C4-2B (cell line): ENCODE measurements at regions not wholly inside any gene's neighbourhood (a gene's known extent, or its start where the extent isn't known, plus 50 kb on each side); places are given as distances from the start of the nearest gene placed in this dataset.

ENCODE experiments used
- ZFX ChIP-seq: fragments of 450-650 bp; IDR thresholded peaks from 2 replicates; pipeline ENCODE4 v1.6.1; 2017
- TF ChIP-seq, protein P1 (sequence below): fragments of 450-650 bp; conservative IDR thresholded peaks from 2 replicates; pipeline ENCODE4 v1.5.1; 2017; ENCODE audit warnings: mild to moderate bottlenecking

DNA sequence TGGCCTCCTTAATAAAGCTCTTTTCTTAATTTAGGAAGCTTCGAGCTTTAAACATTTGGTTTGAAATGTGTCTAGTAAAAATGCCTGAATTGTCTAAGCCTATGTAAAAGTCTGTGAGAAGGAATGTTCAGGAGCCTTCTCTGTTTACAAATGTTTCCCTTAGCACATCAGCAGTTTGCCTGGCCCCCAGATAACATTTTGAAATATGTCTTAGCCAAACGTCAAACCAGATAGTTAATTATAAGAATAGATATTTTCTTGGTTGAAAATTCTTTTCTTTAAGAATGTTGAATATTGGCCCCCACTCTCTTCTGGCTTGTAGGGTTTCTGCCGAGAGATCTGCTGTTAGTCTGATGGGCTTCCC lies 498.6 kb downstream of the CCDC85A start:
- TF ChIP-seq, protein P1, sequence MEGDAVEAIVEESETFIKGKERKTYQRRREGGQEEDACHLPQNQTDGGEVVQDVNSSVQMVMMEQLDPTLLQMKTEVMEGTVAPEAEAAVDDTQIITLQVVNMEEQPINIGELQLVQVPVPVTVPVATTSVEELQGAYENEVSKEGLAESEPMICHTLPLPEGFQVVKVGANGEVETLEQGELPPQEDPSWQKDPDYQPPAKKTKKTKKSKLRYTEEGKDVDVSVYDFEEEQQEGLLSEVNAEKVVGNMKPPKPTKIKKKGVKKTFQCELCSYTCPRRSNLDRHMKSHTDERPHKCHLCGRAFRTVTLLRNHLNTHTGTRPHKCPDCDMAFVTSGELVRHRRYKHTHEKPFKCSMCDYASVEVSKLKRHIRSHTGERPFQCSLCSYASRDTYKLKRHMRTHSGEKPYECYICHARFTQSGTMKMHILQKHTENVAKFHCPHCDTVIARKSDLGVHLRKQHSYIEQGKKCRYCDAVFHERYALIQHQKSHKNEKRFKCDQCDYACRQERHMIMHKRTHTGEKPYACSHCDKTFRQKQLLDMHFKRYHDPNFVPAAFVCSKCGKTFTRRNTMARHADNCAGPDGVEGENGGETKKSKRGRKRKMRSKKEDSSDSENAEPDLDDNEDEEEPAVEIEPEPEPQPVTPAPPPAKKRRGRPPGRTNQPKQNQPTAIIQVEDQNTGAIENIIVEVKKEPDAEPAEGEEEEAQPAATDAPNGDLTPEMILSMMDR: no peak
- TF ChIP-seq ZFX: no peak
